ENCODE measurements at regions not wholly inside any gene's neighbourhood (a gene's known extent, or its start where the extent isn't known, plus 50 kb on each side); places are given as distances from the start of the nearest gene placed in this dataset.

DNA sequence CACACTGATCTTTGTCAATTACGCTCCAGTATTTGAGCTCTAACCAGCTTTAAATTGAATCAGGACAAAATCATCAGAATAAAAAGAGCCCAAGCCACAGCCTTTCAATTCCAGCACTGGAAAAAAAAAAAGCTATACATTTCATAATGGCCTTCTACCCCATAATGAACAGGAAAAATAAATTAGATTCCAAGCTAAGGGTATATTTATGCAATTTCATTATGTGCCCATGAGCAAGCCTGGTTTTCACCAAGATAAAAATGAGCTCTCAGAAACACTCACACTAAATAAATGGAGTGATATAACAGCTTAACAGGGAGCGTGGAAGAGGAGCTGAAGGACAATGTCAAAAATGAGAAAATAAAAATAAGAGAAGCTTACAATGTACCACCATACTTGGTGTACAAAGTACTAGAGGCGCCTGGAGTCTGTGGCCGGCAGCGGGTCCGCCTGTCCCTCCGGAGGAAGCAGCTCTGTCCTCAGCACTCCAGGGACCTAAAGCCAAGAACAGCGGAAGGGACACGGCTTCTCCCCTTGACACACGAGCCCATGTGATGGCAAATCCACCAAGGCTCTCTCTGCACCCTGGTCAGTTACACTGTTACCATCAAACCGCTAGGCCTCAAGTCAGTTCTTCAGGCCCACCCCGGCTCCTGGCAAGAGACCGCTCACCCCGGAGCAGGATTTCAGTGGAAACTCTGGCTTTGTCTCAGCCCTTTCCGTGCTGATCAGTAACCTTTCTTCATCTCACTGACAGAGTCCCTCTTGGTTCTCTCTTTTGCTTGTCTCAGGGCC is 69.6 kb downstream of the RBFOX3 start:
- no peak for ATAC-seq
- intact Hi-C loops (cut with DNase I), result no loop called here
- DNase-seq, result no peak

DNA sequence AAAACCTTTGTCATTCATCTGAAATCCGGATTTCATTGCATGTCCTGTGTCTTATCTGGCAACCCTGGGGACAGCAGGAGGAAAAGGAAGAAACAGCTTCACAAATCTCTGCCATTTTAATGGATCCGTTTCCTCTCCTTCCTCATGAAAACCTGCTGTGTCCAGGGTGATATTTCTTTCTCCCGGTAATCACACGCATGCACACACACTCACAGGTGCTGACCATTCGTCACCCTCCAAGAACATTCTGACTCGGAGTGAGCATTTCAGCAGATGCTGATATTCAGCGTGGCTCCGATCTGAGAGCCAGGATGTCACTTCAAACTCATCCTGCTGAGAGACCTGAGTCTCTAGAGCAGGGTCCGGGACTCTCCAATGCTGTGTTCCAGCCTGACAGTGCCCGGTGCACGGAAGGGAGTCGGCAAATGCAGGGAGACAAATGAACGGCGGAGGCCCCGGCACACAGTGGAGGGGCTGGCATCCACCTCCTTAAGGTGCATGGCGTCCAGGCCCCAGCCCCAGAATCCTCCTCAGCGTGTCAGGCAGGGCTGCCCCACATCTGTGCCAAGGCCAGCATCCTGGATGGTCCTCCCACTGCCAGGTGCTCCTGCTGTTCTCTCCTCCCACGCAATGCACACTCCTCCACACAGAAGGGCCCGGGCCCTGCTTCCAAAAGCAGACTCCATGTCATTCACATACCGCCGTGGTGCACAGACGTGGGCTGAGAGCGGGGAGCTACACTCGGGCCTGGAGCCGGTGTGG is 70.7 kb downstream of the RBFOX3 start:
- DNase-seq (no peak), ATAC-seq (no peak)
- intact Hi-C loops (cut with DNase I), result no loop called here

DNA sequence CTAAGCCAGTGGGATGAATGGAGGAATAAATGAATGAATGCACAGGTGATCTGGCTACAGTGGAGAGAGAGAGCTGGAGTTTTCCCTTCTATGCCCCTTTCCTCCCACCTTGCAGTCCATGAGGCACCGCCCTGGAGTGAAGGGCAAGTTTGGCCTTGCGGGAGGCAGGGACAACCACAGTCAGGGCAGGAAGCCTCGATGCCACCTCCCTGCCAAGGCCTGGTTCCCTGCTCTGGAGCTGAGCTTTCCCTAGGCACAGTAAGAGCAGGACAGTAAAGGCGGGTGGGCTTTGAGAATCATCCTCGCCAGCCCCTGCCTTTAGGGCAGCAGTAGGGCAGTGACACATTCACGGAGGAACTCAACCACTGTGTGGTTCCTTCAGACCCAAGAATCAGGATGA is 72.6 kb downstream of the RBFOX3 start:
- DNase-seq (no peak), ATAC-seq (no peak)
- intact Hi-C loops (cut with DNase I), result no loop called here

DNA sequence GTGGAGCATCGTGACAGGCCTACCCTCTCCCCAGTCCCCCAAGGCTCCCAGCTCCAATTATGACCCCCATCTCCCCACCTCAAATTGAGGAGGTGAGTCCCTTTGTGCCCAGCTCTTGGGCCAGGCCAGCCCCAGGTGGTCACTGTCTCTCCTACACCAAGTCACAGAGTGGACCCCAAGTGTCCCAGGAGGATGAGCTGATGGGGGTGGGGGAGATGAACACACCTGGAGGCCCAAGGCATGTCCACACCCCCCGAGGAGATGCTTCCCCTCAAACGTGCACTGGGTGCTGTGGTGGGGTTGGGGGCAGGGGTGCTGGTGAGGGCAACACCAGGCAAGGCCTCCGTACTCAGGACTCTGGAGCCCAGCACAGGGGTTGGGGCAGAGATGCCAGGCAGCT is 73.2 kb downstream of the RBFOX3 start:
- DNase-seq, result peak; percentile 9
- ATAC-seq, result no peak
- intact Hi-C loops (cut with DNase I), result no loop called here

DNA sequence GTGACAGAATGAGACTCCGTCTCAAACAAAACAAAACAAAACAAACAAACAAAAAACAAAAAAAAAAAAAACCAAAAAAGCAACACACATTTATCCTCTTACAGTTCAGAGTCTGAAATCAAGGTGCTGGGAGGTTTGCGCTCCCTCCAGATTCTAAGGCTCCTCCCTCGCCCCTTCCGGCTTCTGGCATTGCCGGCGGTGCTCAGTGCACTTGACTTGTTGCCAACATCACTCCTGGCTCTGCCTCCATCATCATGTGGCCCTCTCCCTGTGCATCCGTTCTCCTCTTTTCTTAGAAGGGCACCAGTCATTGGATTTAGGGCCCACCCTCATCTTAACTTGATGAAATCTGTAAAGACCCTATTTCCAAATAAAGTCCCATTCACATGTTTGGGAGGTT is 73.8 kb downstream of the RBFOX3 start:
- intact Hi-C loops (cut with DNase I), result no loop called here
- DNase-seq (no peak), ATAC-seq (no peak)

DNA sequence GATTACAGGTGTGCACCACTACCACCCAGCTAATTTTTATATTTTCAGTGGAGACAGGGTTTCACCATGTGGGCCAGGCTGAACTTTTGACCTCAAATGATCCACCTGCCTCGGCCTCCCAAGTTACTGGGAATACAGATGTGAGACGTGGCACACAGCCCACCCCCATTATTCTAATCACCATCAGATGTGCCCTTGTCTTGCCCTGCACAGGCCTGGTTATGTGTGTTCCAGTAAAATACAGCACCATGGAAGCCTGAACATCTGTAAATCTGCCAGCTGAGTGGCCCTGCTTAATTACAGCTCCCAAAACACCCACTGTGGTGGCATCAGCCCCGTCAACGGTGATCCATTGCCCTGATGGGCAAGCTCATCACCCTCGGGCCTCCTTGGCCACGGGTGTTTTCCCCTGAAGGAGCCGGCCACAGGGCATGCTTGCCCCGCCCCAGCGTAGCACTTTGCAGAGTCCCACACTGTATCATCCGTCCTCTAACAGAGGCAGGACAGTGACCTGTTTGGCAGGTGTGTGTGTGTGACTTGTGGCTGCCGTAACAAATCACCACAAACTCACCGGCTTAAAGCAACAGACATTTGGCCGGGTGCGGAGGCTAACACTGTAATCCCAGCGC is 74.5 kb downstream of the RBFOX3 start:
- ATAC-seq, result no peak

DNA sequence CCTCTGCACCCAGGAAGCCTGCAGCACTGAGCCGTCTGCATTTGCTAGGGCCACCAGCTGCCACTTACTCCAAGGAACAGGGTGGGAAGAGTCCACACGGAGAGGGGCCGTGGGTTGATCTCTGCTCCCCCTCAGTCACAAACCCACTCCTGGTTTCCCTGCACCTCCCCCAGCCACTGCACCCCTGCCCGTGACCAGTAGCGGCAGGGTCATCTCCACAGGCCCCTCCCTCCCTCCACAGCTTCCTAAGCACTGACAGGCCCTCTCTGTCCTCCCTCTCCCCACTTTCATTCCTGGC is 75.2 kb downstream of the RBFOX3 start:
- intact Hi-C loops (cut with DNase I), result no loop called here
- no peak for ATAC-seq
- DNase-seq, result peak; percentile 2

More for the DNA sequence above, 74.5 kb downstream of the RBFOX3 start:
- peak; percentile 7 for DNase-seq
- intact Hi-C loops (cut with DNase I), result no loop called here

DNA sequence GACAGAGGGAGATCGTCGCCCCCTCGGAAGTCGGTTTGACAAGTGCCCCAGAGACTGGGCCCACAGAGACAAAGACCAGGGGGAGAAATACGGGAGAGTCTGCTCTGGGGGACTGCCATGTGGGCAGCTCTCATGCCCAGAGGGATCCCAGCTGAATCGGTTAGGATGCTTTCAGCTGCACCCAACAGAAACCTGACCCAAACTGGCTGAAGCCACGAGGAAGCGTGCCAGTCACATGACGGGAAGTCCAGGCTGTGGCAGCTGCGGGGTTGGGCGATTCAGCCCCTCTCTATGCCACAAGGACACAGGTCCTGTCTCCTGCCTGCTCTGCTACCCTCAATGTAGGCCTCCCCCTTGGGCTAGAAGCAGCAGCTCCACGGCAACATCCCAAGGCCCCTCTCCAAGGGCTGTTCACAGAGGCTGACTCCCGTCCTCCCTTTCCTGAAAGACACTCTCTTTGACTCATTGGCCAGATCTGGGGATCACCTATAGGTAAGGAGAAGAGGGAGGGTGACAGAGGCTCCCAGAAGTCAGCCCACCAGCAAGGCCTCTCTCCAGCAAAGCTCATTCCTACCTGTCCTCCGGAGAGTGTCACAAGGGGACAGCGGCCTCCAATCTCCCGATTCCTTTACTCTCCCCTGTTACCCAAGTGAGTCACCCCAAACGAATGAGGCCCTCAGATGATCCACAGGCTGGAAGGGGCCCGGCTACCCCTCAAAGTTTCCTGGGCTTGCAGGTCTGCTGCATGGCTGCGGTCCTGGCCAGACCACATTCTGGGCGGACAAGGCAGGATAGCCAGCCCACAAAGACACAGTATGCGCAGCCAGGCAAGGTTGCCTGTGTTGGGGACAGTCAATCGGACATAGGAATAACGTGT is 75.8 kb downstream of the RBFOX3 start:
- intact Hi-C loops (cut with DNase I), result no loop called here
- ATAC-seq (no peak), DNase-seq (no peak)

DNA sequence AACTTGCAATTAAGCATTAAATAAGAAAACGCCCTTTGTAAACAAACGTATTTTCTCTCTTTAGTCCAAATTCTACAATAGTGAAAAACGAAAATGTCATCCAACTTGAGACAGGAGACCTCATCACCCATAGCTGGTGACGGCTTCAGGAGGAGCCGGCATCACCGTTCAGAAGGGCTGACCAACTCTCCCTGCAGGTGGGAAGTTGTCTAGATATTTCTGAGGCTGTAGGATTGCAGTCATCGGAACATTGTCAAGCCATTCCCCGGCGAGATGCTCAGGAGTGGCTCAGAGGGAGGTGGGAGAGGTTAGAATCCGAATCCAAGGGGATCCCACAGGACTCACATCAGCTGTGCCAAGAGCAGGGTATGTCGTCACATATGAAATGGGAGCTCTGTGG is 76.7 kb downstream of the RBFOX3 start:
- intact Hi-C loops (cut with DNase I), result no loop called here
- no peak for ATAC-seq
- DNase-seq, result no peak

DNA sequence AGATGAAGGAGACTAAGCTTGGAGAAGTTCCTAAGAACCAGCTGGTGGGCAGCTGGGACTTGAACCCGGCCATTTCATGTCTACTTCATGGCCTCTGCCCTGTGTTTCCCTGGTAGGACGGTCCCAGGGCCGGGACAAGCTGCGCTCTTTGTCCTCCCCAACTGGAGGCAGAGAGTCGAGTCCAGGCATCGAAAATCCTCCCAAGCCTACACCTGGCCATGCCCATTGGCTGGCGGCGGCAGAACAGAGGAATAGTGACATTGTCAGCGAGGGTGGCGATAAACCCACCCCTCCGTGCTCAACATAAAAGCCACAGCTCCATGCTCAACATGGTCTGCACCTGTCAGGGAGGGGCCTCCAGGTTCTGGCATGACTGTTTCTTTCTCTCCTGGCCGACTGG is 77.7 kb downstream of the RBFOX3 start:
- intact Hi-C loops (cut with DNase I), result no loop called here
- ATAC-seq (no peak), DNase-seq (peak; percentile 11)

DNA sequence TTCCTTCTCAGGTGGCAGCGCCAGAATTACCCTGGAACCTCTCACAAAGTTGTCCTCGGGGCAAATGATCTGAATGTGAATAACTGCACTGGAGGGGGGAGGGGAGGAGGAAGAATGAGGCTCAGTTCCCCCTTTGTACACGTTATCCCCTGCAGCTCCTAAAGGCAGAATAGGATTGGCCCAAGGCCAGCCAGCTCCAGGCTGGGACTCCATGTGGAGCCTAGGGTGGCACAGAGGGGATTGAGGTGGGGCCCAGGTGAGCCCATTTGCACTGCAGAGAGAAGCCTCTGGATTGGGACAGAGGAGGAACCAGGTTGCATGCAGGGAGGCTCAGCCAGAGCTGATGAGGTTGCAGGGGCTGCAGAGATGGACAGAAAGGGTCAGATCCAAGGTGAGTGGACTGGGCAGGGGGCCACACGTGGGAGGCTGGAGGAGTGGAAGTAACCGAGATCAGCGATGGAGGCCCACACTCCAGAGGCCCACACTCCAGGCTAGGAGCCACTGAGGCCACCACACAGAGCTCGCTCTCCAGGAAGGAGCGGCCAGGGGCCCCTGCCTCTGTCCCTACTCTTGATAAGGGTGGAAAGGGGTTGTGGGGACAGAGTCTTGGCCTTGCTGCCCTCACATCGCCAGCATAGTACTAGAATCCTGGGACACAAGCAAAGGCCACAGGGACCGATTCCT is 78.6 kb downstream of the RBFOX3 start:
- DNase-seq, result peak; percentile 5
- no peak for ATAC-seq
- intact Hi-C loops (cut with DNase I), result no loop called here

DNA sequence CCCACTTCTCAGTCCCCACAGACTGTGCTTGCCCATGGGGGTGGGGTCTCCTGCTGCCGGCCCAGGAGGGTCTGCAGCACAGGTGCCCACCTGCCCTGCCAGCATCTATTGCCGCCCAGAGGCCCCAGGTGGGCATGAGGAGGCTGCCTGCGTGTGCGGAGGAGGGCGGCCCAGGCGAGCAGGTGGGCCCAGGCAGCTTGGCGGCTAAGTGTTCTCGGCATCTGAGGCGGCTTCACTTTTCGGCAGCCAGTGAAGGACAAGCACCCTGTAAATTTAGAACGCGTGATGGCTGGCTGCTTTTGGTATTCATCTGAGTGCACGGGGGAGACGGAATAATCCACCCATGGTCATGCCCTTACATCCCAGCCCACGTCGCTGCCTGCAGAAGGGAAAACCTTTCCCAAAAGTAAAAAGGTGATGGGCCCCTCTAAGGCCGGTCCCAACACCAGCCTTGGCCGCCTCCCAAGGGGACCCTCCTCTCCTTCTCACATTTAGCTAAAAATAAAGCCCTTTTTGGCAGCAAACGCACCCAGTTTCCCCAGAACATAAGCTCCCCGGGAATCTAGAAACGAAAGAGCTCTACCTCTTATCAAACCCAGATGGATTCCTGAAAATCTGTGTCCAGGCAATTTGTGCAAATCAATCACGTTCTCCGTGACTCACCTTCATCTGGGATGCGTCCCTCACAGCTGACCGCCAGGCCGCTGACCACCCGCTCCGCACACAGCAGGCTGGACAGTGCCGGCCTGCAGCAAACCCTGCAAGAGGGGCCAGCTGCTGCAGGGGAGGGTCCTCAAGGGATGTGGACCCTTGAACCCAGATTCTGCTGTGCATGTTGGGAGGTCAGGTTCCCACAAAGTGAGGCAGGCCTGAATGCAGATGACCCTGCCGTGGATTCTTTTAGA is 79.4 kb downstream of the RBFOX3 start:
- ATAC-seq, result no peak
- intact Hi-C loops (cut with DNase I), result no loop called here
- peak; percentile 19 for DNase-seq

DNA sequence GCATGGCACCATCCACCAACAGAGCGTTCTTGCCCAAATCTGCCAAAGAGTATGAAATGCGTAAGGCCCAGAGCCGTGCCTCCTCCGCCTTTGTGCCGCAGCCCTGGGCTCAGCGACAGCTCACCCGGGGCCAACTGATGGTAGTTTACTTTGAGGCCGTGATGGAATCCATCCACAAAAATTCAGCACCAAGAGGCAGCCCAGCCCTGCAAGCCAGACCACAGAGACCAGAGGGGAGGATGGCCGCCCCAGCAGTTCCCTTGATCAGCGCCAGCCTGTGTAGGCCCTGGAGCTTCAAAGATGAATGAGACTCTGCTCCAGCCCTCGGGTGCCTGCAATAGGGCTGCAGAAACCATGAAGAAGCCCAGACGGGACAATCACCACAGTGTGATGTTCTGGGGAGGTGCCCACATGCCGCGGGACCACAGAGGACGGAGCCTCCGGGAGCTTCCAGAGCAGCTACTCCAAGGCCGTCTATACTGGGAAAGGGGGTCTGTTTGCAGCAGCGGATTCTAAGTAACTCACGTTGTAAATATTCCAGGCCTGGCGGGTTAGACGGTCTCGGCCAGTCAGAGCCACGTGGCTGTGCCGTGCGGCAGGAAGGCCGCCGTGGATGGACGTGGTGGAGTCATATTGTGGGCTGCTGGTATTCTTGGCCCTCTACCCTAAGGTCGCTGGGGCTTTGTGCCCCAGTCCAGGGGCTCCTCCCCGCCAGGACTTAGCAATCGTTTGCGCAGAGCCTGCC is 80.3 kb downstream of the RBFOX3 start:
- no peak for ATAC-seq
- no peak for DNase-seq
- intact Hi-C loops (cut with DNase I), result no loop called here

DNA sequence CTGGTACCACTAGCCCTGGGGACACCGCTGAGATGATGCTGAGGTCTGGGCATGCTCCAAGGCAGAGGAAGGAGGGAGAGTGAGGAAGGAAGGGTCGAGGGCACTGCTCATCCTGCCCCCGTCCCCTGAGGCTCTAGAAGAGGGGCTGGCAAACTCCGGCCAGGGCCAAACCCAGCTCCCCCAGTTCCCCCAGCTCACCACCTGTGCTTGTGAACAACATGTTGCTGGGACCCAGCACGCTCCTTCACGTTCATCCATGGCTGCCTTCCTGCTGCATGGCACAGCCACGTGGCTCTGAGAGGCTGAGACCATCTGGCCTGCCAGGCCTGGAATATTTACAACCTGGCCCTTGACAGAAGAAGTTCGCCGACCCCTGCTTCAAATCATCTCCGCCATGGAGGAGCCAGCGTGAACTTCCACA is 81.2 kb downstream of the RBFOX3 start:
- intact Hi-C loops (cut with DNase I), result no loop called here
- DNase-seq, result no peak
- ATAC-seq, result no peak

DNA sequence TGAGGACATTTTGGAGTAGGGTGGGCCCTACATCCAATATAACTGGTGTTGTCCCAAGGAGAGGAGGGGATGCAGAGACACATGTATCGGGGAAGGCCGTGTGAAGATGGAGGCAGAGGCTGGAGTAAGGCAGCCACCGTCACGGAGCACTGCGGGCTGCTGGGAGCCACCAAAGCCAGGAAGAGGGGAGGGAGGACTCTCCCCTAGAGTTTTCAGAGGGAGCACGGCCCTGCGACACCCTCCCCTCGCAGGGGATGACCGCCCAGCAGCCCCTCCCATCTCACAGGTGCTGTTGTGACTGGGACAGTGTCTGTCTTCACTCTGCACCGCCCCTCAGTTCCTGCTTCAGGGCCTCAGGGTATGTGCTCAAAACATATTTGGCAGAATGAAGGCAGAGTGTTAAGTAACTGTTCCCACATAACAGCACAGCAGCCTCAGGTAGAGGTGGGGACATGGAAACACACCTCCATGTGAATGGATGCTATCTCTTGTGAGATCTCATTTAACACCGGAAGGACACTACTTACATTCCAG is 82.2 kb downstream of the RBFOX3 start:
- intact Hi-C loops (cut with DNase I), result no loop called here
- DNase-seq (no peak), ATAC-seq (no peak)

DNA sequence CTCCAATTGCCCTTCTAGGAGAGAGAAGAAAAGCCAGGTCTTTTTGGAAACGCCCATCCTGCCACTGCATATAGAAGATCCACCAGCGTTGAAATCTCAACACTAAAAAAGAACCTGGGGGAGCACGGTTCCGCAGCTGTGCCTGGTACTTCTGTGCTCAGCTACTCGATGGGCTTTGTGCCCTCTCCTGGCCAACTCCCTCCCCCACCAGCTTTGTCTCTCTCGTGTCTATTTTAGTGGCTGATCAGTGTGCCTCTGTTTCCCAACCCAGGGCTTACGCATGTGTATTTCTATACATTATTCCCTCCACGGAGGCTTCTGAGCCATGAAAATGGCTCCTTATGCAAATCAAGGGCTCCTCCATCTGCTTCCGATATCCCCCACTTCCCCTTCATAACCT is 83.5 kb downstream of the RBFOX3 start:
- intact Hi-C loops (cut with DNase I), result no loop called here
- no peak for ATAC-seq
- no peak for DNase-seq

All from left cardiac atrium (tissue), 4 donors.